ENCODE measurements at regions not wholly inside any gene's neighbourhood (a gene's known extent, or its start where the extent isn't known, plus 50 kb on each side); places are given as distances from the start of the nearest gene placed in this dataset.
A peak's percentile ranks its signal among the peaks of the same experiment; 100 is the strongest.

DNA sequence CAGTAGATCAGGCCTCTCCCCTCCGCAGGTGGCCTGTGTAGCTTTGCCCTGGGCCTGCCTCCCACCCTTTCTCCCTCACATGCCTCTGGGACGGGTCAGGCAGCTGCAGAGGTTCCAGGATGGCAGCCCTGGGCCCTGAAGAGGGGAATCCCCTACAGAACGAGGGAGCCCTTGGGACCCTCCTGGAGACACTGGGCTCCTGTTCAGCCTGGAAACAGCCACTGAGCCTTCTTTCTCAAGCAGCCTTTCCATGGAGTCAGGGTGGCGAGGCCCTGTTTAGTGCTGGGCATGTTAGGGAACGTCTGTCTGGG is 720.9 kb downstream of the BRD1 start:
- Histone ChIP-seq H3K9me3 (ENCODE audit: control insufficient read depth, insufficient read depth, low read depth, low read length) (no peaks in the 10 kb centered on the region), H3K36me3 (ENCODE audit: control insufficient read depth in 2 of 2, insufficient read depth in 1 of 2, low read length in 2 of 2) (no peaks in the 10 kb centered on the region), H3K4me3 (ENCODE audit: low read depth, low read length) (no peak overlapping the region), H3K4me1 (ENCODE audit: control insufficient read depth, insufficient read depth, low read length) (no peaks in the 10 kb centered on the region), H3K27ac (ENCODE audit: extremely low read depth, low read depth, low read length) (no peak overlapping the region)
- ChIA-PET CTCF (no interaction called here), POLR2A (no interaction called here)
- TF ChIP-seq ZNF514 (tag by site-specific recombination; IDR thresholded peaks at IDR 0.05) (no peak), ZNF214 (tag by site-specific recombination; IDR thresholded peaks at IDR 0.05; ENCODE audit: borderline replicate concordance) (no peak), ZNF785 (tag by site-specific recombination; IDR thresholded peaks at IDR 0.05) (no peak), ZNF366 (tag by site-specific recombination; conservative IDR thresholded peaks at IDR 0.05) (no peak), ZNF629 (tag by site-specific recombination; IDR thresholded peaks at IDR 0.05) (no peak), SP2 (tag by site-specific recombination; IDR thresholded peaks at IDR 0.05) (no peak), HOXC10 (CRISPR knock-in tag; IDR thresholded peaks at IDR 0.05) (no peak)

DNA sequence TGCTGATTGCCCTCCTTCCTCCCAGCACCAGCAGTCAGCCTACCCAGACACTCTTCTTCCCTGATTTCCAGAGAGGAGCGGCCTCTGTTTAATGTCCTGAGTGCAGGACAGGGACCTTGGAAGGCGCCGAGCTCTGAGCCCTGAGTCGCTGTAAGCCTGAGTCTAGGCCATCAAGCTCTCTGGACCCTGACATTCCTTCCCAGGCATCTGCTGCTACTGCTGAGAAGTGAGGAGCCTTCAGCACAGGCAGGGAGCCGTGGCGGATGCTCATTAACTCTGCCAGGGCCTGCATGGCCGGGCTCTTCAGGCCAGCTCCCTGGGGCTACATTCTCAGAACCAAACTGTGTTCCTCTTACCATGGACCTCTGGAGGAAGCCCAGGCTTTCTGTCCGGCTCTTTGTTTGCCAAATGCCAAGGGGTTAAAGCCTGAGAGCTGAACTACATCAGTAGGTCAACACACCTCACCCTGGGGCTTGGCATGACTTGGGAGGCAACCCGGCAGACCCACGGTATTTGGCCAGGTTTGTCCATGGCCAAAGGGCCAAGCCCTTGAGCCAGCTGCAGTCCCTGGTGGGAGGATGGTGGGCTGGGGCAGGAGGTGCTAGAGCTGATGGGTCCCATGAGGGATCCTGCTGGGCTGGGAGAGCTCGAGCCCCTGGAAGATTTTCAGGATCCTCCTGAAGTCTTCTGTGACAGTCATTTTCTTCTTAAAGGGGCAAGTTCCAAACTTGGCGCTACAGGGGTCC is 721.4 kb downstream of the BRD1 start:
- ChIA-PET POLR2A (no interaction called here), CTCF (interaction anchor here (1.5 kb wide), 1 partner anchor 199 kb away, joined by 5 read pairs; no protein-coding TSS in a partner anchor)
- Histone ChIP-seq H3K4me3 (ENCODE audit: low read depth, low read length) (no peak overlapping the region), H3K4me1 (ENCODE audit: control insufficient read depth, insufficient read depth, low read length) (no peaks in the 10 kb centered on the region), H3K36me3 (ENCODE audit: control insufficient read depth in 2 of 2, insufficient read depth in 1 of 2, low read length in 2 of 2) (no peaks in the 10 kb centered on the region), H3K9me3 (ENCODE audit: control insufficient read depth, insufficient read depth, low read depth, low read length) (no peaks in the 10 kb centered on the region), H3K27ac (ENCODE audit: extremely low read depth, low read depth, low read length) (no peak overlapping the region)
- no peak for TF ChIP-seq ZNF433 (tag by site-specific recombination; IDR thresholded peaks at IDR 0.05; ENCODE audit: low read depth)
- TF ChIP-seq ZNF785 (tag by site-specific recombination; IDR thresholded peaks at IDR 0.05): no peak
- TF ChIP-seq ATF2 (tag by site-specific recombination; IDR thresholded peaks at IDR 0.05; ENCODE audit: low read depth): no peak
- no peak for TF ChIP-seq ZNF571 (tag by site-specific recombination; IDR thresholded peaks at IDR 0.05)
- TF ChIP-seq ZIC2 (tag by site-specific recombination; IDR thresholded peaks at IDR 0.05): peak; percentile 82
- TF ChIP-seq ZNF366 (tag by site-specific recombination; conservative IDR thresholded peaks at IDR 0.05): no peak

DNA sequence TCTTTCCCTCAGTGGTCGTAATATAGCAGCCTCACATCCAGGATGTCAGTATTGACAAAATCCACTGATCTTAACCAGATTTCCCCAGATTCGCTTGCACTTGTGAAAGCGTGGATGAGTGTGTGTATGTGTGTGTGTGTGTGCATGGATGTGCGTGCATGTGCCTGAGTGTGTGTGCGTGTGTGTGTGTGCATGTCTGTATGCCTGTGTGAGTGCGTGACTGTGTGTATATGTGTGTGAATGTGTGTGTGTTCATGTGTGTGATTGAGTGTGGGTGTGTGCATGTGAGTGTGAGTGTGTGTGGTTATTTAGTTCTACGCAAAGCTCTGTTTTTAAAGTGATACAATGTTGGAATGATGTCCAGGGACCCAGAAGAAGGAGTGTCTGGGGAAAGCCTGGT is 723.2 kb downstream of the BRD1 start:
- H3K9me3 ChIP-seq (ENCODE audit: control insufficient read depth, insufficient read depth, low read depth, low read length): no peaks in the 10 kb centered on the region
- H3K36me3 ChIP-seq (ENCODE audit: control insufficient read depth in 2 of 2, insufficient read depth in 1 of 2, low read length in 2 of 2): no peaks in the 10 kb centered on the region
- no peaks in the 10 kb centered on the region for H3K4me1 ChIP-seq (ENCODE audit: control insufficient read depth, insufficient read depth, low read length)
- TF ChIP-seq ZNF830 (tag by site-specific recombination; IDR thresholded peaks at IDR 0.05; ENCODE audit: low read depth) (no peak), SCRT2 (tag by site-specific recombination; IDR thresholded peaks at IDR 0.05) (peak; percentile 25; the same call in 1 of the 2 replicates), ZSCAN4 (tag by site-specific recombination; IDR thresholded peaks at IDR 0.05) (peak; percentile 97)
- POLR2A ChIA-PET: no interaction called here
- no peak overlapping the region for H3K4me3 ChIP-seq (ENCODE audit: low read depth, low read length)
- CTCF ChIA-PET: no interaction called here
- no peak overlapping the region for H3K27ac ChIP-seq (ENCODE audit: extremely low read depth, low read depth, low read length)

DNA sequence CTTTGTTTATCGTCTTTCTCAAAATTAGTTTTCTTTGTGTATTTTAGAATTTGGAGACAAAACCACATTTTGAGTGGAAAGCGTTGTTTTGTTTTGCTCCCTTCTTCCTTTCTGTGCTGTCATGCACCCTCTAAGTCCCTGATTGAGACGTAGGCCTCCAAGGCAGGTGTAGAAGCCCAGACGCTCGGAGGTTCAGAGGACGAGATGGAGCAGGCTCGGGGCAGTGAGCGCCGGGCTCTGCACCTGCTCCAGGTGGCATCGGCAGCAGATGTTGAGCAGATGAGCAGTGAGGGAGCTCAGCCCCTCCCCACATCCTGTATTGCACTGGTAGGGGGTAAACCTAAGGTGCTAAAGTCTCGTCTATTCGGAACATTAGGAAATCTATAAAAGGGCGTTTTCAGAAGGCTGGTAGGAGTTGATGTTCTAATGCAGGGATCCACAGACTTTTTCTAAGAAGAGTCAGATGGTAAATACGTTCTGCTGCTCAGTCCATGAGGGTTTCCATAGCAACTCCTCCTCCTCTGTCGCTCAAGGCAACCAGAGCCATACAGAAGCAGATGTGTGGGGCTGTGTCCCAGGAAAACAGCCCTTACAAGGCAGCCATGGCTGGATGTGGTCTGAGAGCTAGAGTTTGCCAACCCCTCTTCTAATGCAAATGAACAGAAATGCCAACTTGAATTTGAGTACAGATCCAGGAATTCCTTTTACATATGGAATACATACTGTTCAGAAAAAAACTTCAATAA is 724.2 kb downstream of the BRD1 start:
- CTCF ChIA-PET: no interaction called here
- POLR2A ChIA-PET: no interaction called here

More for the DNA sequence above, 724.2 kb downstream of the BRD1 start:
- no peaks in the 10 kb centered on the region for H3K4me1 ChIP-seq (ENCODE audit: control insufficient read depth, insufficient read depth, low read length)
- no peak for TF ChIP-seq ZBTB6 (tag by site-specific recombination; IDR thresholded peaks at IDR 0.05)
- no peak for TF ChIP-seq OSR2 (tag by site-specific recombination; IDR thresholded peaks at IDR 0.05)
- no peak for TF ChIP-seq KLF8 (tag by site-specific recombination; IDR thresholded peaks at IDR 0.05)
- no peak for TF ChIP-seq ZFP37 (tag by site-specific recombination; IDR thresholded peaks at IDR 0.05)
- H3K9me3 ChIP-seq (ENCODE audit: control insufficient read depth, insufficient read depth, low read depth, low read length): no peaks in the 10 kb centered on the region
- no peak overlapping the region for H3K27ac ChIP-seq (ENCODE audit: extremely low read depth, low read depth, low read length)
- no peak overlapping the region for H3K4me3 ChIP-seq (ENCODE audit: low read depth, low read length)
- H3K36me3 ChIP-seq (ENCODE audit: control insufficient read depth in 2 of 2, insufficient read depth in 1 of 2, low read length in 2 of 2): no peaks in the 10 kb centered on the region
